ENCODE measurements at regions not wholly inside any gene's neighbourhood (a gene's known extent, or its start where the extent isn't known, plus 50 kb on each side); places are given as distances from the start of the nearest gene placed in this dataset.

- TF ChIP-seq, protein P1, sequence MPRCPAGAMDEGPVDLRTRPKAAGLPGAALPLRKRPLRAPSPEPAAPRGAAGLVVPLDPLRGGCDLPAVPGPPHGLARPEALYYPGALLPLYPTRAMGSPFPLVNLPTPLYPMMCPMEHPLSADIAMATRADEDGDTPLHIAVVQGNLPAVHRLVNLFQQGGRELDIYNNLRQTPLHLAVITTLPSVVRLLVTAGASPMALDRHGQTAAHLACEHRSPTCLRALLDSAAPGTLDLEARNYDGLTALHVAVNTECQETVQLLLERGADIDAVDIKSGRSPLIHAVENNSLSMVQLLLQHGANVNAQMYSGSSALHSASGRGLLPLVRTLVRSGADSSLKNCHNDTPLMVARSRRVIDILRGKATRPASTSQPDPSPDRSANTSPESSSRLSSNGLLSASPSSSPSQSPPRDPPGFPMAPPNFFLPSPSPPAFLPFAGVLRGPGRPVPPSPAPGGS (IDR thresholded peaks at IDR 0.05; ENCODE audit: borderline replicate concordance, insufficient read depth, low read depth, low read length, poor library complexity, severe bottlenecking) = no peak
- TF ChIP-seq POLR2A (IDR thresholded peaks at IDR 0.05; ENCODE audit: low read depth, low read length) (no peak), ZNF274 (IDR thresholded peaks at IDR 0.05; ENCODE audit: insufficient read depth, insufficient read length) (no peak), PBX3 (IDR thresholded peaks at IDR 0.05; ENCODE audit: insufficient replicate concordance, low read depth, low read length) (no peak), RAD21 (IDR thresholded peaks at IDR 0.05; ENCODE audit: insufficient read depth, low read depth, low read length) (no peak), CEBPB (IDR thresholded peaks at IDR 0.05; ENCODE audit: borderline replicate concordance in 1 of 2, low read depth in 2 of 2, low read length in 2 of 2) (no peak), POLR2AphosphoS5 (IDR thresholded peaks at IDR 0.05; ENCODE audit: low read length) (no peak), HDAC6 (IDR thresholded peaks at IDR 0.05; ENCODE audit: unreplicated experiment) (no peak), SUZ12 (IDR thresholded peaks at IDR 0.05; ENCODE audit: unreplicated experiment) (no peak)
- TF ChIP-seq, protein P2, sequence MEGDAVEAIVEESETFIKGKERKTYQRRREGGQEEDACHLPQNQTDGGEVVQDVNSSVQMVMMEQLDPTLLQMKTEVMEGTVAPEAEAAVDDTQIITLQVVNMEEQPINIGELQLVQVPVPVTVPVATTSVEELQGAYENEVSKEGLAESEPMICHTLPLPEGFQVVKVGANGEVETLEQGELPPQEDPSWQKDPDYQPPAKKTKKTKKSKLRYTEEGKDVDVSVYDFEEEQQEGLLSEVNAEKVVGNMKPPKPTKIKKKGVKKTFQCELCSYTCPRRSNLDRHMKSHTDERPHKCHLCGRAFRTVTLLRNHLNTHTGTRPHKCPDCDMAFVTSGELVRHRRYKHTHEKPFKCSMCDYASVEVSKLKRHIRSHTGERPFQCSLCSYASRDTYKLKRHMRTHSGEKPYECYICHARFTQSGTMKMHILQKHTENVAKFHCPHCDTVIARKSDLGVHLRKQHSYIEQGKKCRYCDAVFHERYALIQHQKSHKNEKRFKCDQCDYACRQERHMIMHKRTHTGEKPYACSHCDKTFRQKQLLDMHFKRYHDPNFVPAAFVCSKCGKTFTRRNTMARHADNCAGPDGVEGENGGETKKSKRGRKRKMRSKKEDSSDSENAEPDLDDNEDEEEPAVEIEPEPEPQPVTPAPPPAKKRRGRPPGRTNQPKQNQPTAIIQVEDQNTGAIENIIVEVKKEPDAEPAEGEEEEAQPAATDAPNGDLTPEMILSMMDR (IDR thresholded peaks at IDR 0.05 in 2 of 3, conservative IDR thresholded peaks at IDR 0.05 in 1 of 3; ENCODE audit: control insufficient read depth in 2 of 3, extremely low read depth in 1 of 3, insufficient read depth in 1 of 3, low read depth in 3 of 3, low read length in 3 of 3) = no peak
- TF ChIP-seq, protein P3, sequence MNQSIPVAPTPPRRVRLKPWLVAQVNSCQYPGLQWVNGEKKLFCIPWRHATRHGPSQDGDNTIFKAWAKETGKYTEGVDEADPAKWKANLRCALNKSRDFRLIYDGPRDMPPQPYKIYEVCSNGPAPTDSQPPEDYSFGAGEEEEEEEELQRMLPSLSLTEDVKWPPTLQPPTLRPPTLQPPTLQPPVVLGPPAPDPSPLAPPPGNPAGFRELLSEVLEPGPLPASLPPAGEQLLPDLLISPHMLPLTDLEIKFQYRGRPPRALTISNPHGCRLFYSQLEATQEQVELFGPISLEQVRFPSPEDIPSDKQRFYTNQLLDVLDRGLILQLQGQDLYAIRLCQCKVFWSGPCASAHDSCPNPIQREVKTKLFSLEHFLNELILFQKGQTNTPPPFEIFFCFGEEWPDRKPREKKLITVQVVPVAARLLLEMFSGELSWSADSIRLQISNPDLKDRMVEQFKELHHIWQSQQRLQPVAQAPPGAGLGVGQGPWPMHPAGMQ (IDR thresholded peaks at IDR 0.05; ENCODE audit: borderline replicate concordance) = no peak
- TF ChIP-seq, protein P4, sequence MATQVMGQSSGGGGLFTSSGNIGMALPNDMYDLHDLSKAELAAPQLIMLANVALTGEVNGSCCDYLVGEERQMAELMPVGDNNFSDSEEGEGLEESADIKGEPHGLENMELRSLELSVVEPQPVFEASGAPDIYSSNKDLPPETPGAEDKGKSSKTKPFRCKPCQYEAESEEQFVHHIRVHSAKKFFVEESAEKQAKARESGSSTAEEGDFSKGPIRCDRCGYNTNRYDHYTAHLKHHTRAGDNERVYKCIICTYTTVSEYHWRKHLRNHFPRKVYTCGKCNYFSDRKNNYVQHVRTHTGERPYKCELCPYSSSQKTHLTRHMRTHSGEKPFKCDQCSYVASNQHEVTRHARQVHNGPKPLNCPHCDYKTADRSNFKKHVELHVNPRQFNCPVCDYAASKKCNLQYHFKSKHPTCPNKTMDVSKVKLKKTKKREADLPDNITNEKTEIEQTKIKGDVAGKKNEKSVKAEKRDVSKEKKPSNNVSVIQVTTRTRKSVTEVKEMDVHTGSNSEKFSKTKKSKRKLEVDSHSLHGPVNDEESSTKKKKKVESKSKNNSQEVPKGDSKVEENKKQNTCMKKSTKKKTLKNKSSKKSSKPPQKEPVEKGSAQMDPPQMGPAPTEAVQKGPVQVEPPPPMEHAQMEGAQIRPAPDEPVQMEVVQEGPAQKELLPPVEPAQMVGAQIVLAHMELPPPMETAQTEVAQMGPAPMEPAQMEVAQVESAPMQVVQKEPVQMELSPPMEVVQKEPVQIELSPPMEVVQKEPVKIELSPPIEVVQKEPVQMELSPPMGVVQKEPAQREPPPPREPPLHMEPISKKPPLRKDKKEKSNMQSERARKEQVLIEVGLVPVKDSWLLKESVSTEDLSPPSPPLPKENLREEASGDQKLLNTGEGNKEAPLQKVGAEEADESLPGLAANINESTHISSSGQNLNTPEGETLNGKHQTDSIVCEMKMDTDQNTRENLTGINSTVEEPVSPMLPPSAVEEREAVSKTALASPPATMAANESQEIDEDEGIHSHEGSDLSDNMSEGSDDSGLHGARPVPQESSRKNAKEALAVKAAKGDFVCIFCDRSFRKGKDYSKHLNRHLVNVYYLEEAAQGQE (IDR thresholded peaks at IDR 0.05; ENCODE audit: low read depth, low read length) = no peak
These were observed 52.8 kb upstream of the NRXN1 start for GRCh38 chr2:51084750-51085149.
